ENCODE measurements at regions not wholly inside any gene's neighbourhood (a gene's known extent, or its start where the extent isn't known, plus 50 kb on each side); places are given as distances from the start of the nearest gene placed in this dataset.

DNA sequence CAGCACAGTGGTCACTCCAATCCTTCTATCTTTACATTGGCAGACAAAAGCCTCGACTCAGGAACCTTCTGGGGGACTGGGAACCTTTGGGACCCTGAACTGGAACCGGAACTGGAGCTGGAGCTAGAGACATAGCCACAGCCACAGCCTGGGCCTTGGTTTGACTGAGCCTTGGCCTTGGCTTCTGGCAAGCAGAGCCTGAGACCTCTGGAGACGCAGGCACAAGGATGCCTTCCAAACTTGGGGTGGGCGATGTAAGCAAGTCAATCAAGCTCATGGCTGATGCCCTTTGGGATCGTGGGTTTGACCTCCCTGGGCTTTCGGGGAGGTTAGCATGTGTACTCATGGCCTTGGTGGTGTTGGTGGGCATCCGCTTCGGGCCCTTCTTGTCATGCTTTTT is 619.3 kb downstream of the MBD2 start:
- Histone ChIP-seq H3K79me2 (ENCODE audit: insufficient read depth, low read length) (no peaks in the 10 kb centered on the region), H3K4me2 (ENCODE audit: low read depth, low read length) (no peak overlapping the region), H3K4me3 (replicated peaks in 1 of 3; ENCODE audit: insufficient read depth in 1 of 3, low read depth in 2 of 3, low read length in 3 of 3) (no peak overlapping the region), H3K36me3 (replicated peaks in 1 of 2; ENCODE audit: control insufficient read depth in 1 of 2, insufficient read depth in 2 of 2, low read length in 2 of 2) (no peaks in the 10 kb centered on the region), H2AFZ (ENCODE audit: low read length) (no peak overlapping the region), H3K27ac (ENCODE audit: extremely low read length, insufficient read depth, low read length) (no peak overlapping the region), H4K20me1 (ENCODE audit: insufficient read depth, low read length) (no peaks in the 10 kb centered on the region), H3K27me3 (ENCODE audit: control insufficient read depth in 1 of 2, insufficient read depth in 2 of 2, low read length in 2 of 2) (no peaks in the 10 kb centered on the region; a peak in 1 of 5 replicates), H3K9me3 (ENCODE audit: low read length) (no peaks in the 10 kb centered on the region; the same call in none of the 2 replicates), H3K9ac (ENCODE audit: insufficient read depth, low read depth, low read length) (no peak overlapping the region), H3K4me1 (ENCODE audit: insufficient read depth, low read length) (no peaks in the 10 kb centered on the region)
- no peak for DNase-seq (ENCODE audit: low spot score)
- no peak for FAIRE-seq
- intact Hi-C loops (cut with micrococcal nuclease; ENCODE audit: unreplicated experiment) (no loop called here), in situ Hi-C loops (cut with HindIII; ENCODE audit: extremely low pct_ligation_motif_present, low pct_unique_long_range_greater_than_20kb) (no loop called here)
- POLR2A ChIA-PET: no interaction called here
- CTCF ChIA-PET (ENCODE audit: low intra/inter-chr PET ratio, low total read pairs): no interaction called here
- WGBS (ENCODE audit: low lambda C conversion rate): 0% methylated on average over 2 of the region's 8 CpGs
- TF ChIP-seq, protein P1, sequence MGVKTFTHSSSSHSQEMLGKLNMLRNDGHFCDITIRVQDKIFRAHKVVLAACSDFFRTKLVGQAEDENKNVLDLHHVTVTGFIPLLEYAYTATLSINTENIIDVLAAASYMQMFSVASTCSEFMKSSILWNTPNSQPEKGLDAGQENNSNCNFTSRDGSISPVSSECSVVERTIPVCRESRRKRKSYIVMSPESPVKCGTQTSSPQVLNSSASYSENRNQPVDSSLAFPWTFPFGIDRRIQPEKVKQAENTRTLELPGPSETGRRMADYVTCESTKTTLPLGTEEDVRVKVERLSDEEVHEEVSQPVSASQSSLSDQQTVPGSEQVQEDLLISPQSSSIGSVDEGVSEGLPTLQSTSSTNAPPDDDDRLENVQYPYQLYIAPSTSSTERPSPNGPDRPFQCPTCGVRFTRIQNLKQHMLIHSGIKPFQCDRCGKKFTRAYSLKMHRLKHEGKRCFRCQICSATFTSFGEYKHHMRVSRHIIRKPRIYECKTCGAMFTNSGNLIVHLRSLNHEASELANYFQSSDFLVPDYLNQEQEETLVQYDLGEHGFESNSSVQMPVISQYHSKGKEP (CRISPR knock-in tag; IDR thresholded peaks at IDR 0.05): no peak
- TF ChIP-seq ATRX (CRISPR knock-in tag; IDR thresholded peaks at IDR 0.05; ENCODE audit: borderline replicate concordance) (no peak), GTF3A (CRISPR knock-in tag; conservative IDR thresholded peaks at IDR 0.05) (no peak), ZBTB14 (CRISPR knock-in tag; IDR thresholded peaks at IDR 0.05) (no peak)
- BruUV-seq (replicated peaks): no TSS peak
- no peak for ATAC-seq

- Histone ChIP-seq H3K4me3 (replicated peaks in 1 of 3; ENCODE audit: insufficient read depth in 1 of 3, low read depth in 2 of 3, low read length in 3 of 3) (no peak overlapping the region), H4K20me1 (ENCODE audit: insufficient read depth, low read length) (no peaks in the 10 kb centered on the region), H3K9me3 (ENCODE audit: low read length) (no peaks in the 10 kb centered on the region; the same call in none of the 2 replicates), H3K79me2 (ENCODE audit: insufficient read depth, low read length) (no peaks in the 10 kb centered on the region), H3K27ac (ENCODE audit: extremely low read length, insufficient read depth, low read length) (no peak overlapping the region), H3K9ac (ENCODE audit: insufficient read depth, low read depth, low read length) (no peak overlapping the region), H3K36me3 (replicated peaks in 1 of 2; ENCODE audit: control insufficient read depth in 1 of 2, insufficient read depth in 2 of 2, low read length in 2 of 2) (no peaks in the 10 kb centered on the region), H2AFZ (ENCODE audit: low read length) (no peak overlapping the region), H3K4me2 (ENCODE audit: low read depth, low read length) (no peak overlapping the region), H3K4me1 (ENCODE audit: insufficient read depth, low read length) (no peaks in the 10 kb centered on the region), H3K27me3 (ENCODE audit: control insufficient read depth in 1 of 2, insufficient read depth in 2 of 2, low read length in 2 of 2) (no peaks in the 10 kb centered on the region; a peak in 1 of 5 replicates)
- in situ Hi-C loops (cut with HindIII; ENCODE audit: extremely low pct_ligation_motif_present, low pct_unique_long_range_greater_than_20kb) (no loop called here), intact Hi-C loops (cut with micrococcal nuclease; ENCODE audit: unreplicated experiment) (no loop called here)
- TF ChIP-seq ELF3 (CRISPR knock-in tag; IDR thresholded peaks at IDR 0.05) (no peak), ZNF263 (CRISPR knock-in tag; IDR thresholded peaks at IDR 0.05) (no peak), KLF11 (CRISPR knock-in tag; IDR thresholded peaks at IDR 0.05) (no peak), ASH2L (IDR thresholded peaks at IDR 0.05; ENCODE audit: insufficient read length, low read depth, low read length) (no peak), MIXL1 (CRISPR knock-in tag; IDR thresholded peaks at IDR 0.05) (no peak), ZMYM3 (CRISPR knock-in tag; IDR thresholded peaks at IDR 0.05) (no peak), CBX1 (IDR thresholded peaks at IDR 0.05; ENCODE audit: low read depth) (no peak), CBFB (CRISPR knock-in tag; IDR thresholded peaks at IDR 0.05) (no peak), KDM5B (CRISPR knock-in tag; IDR thresholded peaks at IDR 0.05; ENCODE audit: borderline replicate concordance) (no peak)
- TF ChIP-seq, protein P2, sequence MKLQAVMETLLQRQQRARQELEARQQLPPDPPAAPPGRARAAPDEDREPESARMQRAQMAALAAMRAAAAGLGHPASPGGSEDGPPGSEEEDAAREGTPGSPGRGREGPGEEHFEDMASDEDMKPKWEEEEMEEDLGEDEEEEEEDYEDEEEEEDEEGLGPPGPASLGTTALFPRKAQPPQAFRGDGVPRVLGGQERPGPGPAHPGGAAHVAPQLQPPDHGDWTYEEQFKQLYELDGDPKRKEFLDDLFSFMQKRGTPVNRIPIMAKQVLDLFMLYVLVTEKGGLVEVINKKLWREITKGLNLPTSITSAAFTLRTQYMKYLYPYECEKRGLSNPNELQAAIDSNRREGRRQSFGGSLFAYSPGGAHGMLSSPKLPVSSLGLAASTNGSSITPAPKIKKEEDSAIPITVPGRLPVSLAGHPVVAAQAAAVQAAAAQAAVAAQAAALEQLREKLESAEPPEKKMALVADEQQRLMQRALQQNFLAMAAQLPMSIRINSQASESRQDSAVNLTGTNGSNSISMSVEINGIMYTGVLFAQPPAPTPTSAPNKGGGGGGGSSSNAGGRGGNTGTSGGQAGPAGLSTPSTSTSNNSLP (IDR thresholded peaks at IDR 0.05; ENCODE audit: low read depth, low read length): no peak
- TF ChIP-seq, protein P3, sequence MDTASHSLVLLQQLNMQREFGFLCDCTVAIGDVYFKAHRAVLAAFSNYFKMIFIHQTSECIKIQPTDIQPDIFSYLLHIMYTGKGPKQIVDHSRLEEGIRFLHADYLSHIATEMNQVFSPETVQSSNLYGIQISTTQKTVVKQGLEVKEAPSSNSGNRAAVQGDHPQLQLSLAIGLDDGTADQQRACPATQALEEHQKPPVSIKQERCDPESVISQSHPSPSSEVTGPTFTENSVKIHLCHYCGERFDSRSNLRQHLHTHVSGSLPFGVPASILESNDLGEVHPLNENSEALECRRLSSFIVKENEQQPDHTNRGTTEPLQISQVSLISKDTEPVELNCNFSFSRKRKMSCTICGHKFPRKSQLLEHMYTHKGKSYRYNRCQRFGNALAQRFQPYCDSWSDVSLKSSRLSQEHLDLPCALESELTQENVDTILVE (CRISPR knock-in tag; IDR thresholded peaks at IDR 0.05): no peak
- CTCF ChIA-PET (ENCODE audit: low intra/inter-chr PET ratio, low total read pairs): no interaction called here
- no TSS peak for BruUV-seq (replicated peaks)
- no peak for FAIRE-seq
- ATAC-seq: no peak
- POLR2A ChIA-PET: no interaction called here
- no peak for DNase-seq (ENCODE audit: low spot score)
- WGBS (ENCODE audit: low lambda C conversion rate): 4% methylated on average over 1 of the region's 1 CpG
Observed at GRCh38 chr18:53603276-53603675, 621.2 kb downstream of the MBD2 start.

Measured in HepG2 (cell line).